ENCODE measurements at regions not wholly inside any gene's neighbourhood (a gene's known extent, or its start where the extent isn't known, plus 50 kb on each side); places are given as distances from the start of the nearest gene placed in this dataset.

DNA sequence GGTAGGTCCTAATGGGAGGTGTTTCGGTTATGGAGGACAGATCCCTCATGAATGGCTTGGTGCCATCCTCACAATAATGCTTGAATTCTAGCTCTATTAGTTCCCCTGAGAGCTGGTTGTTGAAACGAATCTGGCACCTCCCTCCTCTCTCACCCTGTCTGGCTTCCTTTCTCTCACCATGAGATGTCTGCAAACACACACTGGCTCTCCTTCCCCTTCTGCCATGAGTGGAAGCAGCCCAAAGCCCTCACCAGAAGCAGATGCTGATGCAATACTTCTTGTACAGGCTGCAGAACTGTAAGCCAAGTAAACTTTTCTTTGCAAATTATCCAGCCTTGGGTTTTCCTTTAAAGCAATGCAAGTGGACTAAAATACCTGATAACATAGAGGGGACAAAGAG, 86.6 kb downstream of the RND3 start:
- TF ChIP-seq POLR2A (IDR thresholded peaks at IDR 0.05) (no peak), CTCF (IDR thresholded peaks at IDR 0.05) (no peak), POLR2AphosphoS5 (IDR thresholded peaks at IDR 0.05) (no peak)
